Left ventricle myocardium inferior (tissue), 1 donor: ENCODE measurements at regions not wholly inside any gene's neighbourhood (a gene's known extent, or its start where the extent isn't known, plus 50 kb on each side); places are given as distances from the start of the nearest gene placed in this dataset.

Source experiments
- DNase-seq: peaks from one replicate; pipeline ENCODE4 v3.0.0-alpha.2; 2020
- H3K27ac ChIP-seq: fragments of 200-600 bp; replicated peaks from 2 replicates; pipeline ENCODE4 v1.8.0; 2021
- H3K27me3 ChIP-seq: fragments of 200-600 bp; 2 replicates; pipeline ENCODE4 v1.8.0; 2021; ENCODE audit warnings: low read depth
- H3K36me3 ChIP-seq: fragments of 200-600 bp; 2 replicates; pipeline ENCODE4 v1.8.0; 2021
- H3K4me1 ChIP-seq: fragments of 200-600 bp; 2 replicates; pipeline ENCODE4 v1.8.0; 2021
- H3K4me3 ChIP-seq: fragments of 200-600 bp; 2 replicates; pipeline ENCODE4 v1.8.0; 2021; ENCODE audit warnings: mild to moderate bottlenecking, moderate library complexity
- H3K9me3 ChIP-seq: fragments of 200-600 bp; replicated peaks from 2 replicates; pipeline ENCODE4 v1.8.0; 2021
- CTCF ChIP-seq: fragments of 200-600 bp; IDR thresholded peaks from 2 replicates; pipeline ENCODE4 v1.8.0; 2021; ENCODE audit warnings: antibody characterized with exemption, mild to moderate bottlenecking, borderline replicate concordance
- intact Hi-C: fragments of 100-400 bp; cut with micrococcal nuclease; formaldehyde crosslinking; loops from one replicate; pipeline ENCODE4 v1.11.0; 2022
- donor health status: DM: no; HTN: yes; CAD: no; lungs with severe emphysema.

- peaks cover 37% of the 10 kb centered on the region for H3K27me3 ChIP-seq
- H3K4me1 ChIP-seq: no peaks in the 10 kb centered on the region
- no peaks in the 10 kb centered on the region for H3K36me3 ChIP-seq
- DNase-seq: no peak
- H3K9me3 ChIP-seq: no peaks in the 10 kb centered on the region
- H3K27ac ChIP-seq: no peak overlapping the region
- H3K4me3 ChIP-seq: no peak overlapping the region
- intact Hi-C loops: no loop called here
- no peak for TF ChIP-seq CTCF
Observed at GRCh38 chr4:182175788-182176519, 67.2 kb upstream of the TENM3 start.

- Histone ChIP-seq H3K27ac (no peak overlapping the region), H3K4me1 (no peaks in the 10 kb centered on the region), H3K36me3 (no peaks in the 10 kb centered on the region), H3K4me3 (no peak overlapping the region), H3K27me3 (peaks cover 37% of the 10 kb centered on the region), H3K9me3 (no peaks in the 10 kb centered on the region)
- TF ChIP-seq CTCF: no peak
- intact Hi-C loops: no loop called here
- DNase-seq: no peak
Observed at GRCh38 chr4:182177166-182177565, 66.0 kb upstream of the TENM3 start.

GRCh38 chr4:182179105-182179504 lies 64.1 kb upstream of the TENM3 start:
- H3K4me3 ChIP-seq: no peak overlapping the region
- intact Hi-C loops: no loop called here
- H3K4me1 ChIP-seq: no peaks in the 10 kb centered on the region
- no peaks in the 10 kb centered on the region for H3K9me3 ChIP-seq
- peaks cover 25% of the 10 kb centered on the region for H3K27me3 ChIP-seq
- H3K36me3 ChIP-seq: no peaks in the 10 kb centered on the region
- H3K27ac ChIP-seq: no peak overlapping the region
- DNase-seq: no peak
- no peak for TF ChIP-seq CTCF

GRCh38 chr4:182179751-182180150 lies 63.5 kb upstream of the TENM3 start:
- H3K4me3 ChIP-seq: no peak overlapping the region
- no peaks in the 10 kb centered on the region for H3K36me3 ChIP-seq
- peaks cover 21% of the 10 kb centered on the region for H3K27me3 ChIP-seq
- H3K27ac ChIP-seq: no peak overlapping the region
- TF ChIP-seq CTCF: no peak
- no peaks in the 10 kb centered on the region for H3K9me3 ChIP-seq
- no peak for DNase-seq
- intact Hi-C loops: no loop called here
- no peaks in the 10 kb centered on the region for H3K4me1 ChIP-seq

GRCh38 chr4:182185491-182185890 lies 57.7 kb upstream of the TENM3 start:
- DNase-seq: no peak
- Histone ChIP-seq H3K4me3 (no peak overlapping the region), H3K4me1 (no peaks in the 10 kb centered on the region), H3K36me3 (no peaks in the 10 kb centered on the region), H3K27me3 (peaks cover 13% of the 10 kb centered on the region), H3K27ac (no peak overlapping the region), H3K9me3 (no peaks in the 10 kb centered on the region)
- no peak for TF ChIP-seq CTCF
- intact Hi-C loops: no loop called here

GRCh38 chr4:182187674-182188073 lies 55.5 kb upstream of the TENM3 start:
- Histone ChIP-seq H3K4me1 (no peaks in the 10 kb centered on the region), H3K9me3 (no peaks in the 10 kb centered on the region), H3K27me3 (peaks cover 31% of the 10 kb centered on the region), H3K36me3 (no peaks in the 10 kb centered on the region), H3K4me3 (no peak overlapping the region), H3K27ac (no peak overlapping the region)
- no peak for DNase-seq
- no peak for TF ChIP-seq CTCF
- intact Hi-C loops: no loop called here
